Pons (tissue), 1 donor: ENCODE measurements at regions not wholly inside any gene's neighbourhood (a gene's known extent, or its start where the extent isn't known, plus 50 kb on each side); places are given as distances from the start of the nearest gene placed in this dataset.

ENCODE experiments used
- DNase-seq: peaks from one replicate; pipeline ENCODE4 v3.0.0-alpha.2; 2016; ENCODE audit warnings: low spot score

DNA sequence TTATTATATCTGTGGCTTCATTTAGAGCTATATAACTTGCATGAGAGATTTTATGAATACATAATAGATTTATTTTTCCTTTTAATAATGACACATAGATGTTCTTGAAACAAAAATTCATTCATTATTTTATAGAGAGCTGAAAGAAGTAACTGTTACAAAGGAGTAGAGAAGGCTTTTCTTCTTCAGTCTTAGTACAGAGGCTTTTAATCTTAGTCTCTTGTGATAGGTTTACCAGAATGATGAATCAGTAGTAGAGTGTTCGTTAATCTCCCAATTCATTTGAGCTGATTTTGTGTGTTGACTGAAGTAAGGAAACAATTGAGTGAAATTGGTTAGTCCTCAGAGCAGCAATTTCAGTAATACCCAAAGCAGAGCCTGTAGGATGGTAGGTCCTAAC lies 1284.1 kb upstream of the ACO1 start:
- no peak for DNase-seq

GRCh38 chr9:31103836-31104235 lies 1280.6 kb upstream of the ACO1 start:
- no peak for DNase-seq

DNA sequence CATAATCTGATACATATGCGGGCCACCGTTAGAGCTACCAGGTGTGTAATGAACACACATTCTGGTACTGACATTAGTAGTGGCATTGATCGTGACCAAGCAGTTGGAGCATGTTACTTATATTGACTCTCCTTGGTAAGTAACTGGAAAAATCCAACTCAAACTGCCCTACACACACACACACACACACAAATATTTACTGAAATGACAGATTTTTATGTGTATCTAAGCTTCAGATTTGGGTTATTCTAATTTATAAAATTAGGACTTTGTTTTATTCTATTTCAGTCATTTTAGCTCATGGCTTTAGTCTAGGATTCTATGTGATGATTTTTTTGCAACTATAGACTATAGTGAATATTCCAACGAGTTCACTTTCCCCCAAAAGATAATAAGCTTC lies 1280.2 kb upstream of the ACO1 start:
- no peak for DNase-seq

- no peak for DNase-seq
These were observed 1272.0 kb upstream of the ACO1 start for GRCh38 chr9:31112491-31112890.

DNA sequence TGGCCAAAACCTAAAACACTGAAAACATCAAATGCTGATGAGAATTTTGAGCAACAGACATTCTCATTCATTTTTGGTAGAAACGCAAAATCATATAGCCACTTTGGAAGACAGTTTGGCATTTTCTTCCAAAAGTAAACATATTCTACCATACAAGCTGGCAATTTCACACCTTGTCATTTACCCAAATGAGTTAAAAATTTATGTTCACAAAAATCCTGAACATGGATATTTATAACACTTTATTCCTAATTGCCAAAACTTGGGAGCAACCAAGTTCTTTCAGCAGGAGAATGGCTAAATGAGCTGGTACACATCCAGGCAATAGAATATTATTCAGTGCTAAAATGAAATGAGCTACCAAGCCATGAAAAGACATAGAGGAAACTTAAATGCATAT lies 1270.1 kb upstream of the ACO1 start:
- DNase-seq: no peak

- DNase-seq: peak; percentile 31
These were observed 1264.5 kb upstream of the ACO1 start for GRCh38 chr9:31119890-31120454.

DNA sequence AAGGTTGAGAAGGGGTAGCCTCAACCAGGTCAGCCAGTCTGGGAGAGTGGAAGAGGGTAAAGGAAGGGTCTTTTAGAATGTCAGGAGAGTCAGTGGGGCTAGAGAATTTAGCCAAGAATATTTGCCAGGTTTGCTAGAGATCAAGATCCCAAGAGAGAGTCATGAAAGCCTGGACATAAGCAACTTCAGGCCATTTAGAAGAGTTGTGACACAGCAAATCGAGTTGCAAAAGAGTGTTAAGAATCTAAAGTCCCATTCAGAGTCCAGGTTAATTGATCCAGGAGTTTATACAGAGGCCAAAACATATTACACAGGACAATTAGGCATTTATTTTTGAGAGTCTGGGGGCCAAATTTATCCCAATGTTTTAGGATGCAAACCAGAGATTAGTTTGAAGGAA lies 1260.1 kb upstream of the ACO1 start:
- DNase-seq: no peak

GRCh38 chr9:31135567-31135966 lies 1248.9 kb upstream of the ACO1 start:
- no peak for DNase-seq

GRCh38 chr9:31136524-31136923 lies 1247.9 kb upstream of the ACO1 start:
- no peak for DNase-seq

GRCh38 chr9:31137176-31138160 lies 1247.0 kb upstream of the ACO1 start:
- no peak for DNase-seq

DNA sequence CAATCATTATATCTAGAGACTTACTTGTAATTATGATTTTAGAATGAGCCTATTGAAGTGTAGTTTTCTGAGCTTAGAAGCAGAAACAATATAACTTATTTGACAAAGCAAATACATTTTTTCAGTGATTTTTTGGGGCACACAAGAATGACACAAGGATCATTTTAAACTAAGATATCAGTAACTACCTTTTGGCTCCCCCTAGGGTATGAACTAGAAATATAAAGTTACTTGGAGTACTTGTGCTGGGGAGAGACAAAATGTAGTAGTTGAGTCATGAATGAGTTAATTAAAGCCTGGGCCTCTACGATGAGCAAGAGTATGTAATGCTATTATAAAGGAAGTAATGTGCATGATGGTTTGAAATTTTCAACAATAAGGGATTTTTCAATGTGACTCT lies 1244.1 kb upstream of the ACO1 start:
- peak; percentile 35 for DNase-seq

DNA sequence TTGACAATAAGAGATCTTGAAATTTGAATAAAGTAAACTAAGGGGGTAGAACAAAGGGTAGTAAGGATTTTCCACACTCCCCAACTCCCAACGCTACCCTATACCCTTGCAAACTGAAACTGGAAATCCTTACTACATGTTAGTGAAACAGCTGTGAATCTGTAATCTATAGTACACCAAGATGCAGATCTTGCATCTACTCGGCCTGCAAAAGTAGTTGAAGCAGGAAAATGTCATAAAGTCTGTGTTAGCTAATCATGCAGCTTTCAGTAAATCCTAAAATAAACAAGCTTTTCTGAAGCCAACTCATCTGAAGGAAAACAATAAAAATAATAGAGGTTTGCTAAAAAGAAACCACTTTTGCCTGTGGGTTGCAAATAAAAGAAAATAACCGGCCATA lies 1242.0 kb upstream of the ACO1 start:
- DNase-seq: no peak

- no peak for DNase-seq
These were observed 1239.8 kb upstream of the ACO1 start for GRCh38 chr9:31144614-31145013.

DNA sequence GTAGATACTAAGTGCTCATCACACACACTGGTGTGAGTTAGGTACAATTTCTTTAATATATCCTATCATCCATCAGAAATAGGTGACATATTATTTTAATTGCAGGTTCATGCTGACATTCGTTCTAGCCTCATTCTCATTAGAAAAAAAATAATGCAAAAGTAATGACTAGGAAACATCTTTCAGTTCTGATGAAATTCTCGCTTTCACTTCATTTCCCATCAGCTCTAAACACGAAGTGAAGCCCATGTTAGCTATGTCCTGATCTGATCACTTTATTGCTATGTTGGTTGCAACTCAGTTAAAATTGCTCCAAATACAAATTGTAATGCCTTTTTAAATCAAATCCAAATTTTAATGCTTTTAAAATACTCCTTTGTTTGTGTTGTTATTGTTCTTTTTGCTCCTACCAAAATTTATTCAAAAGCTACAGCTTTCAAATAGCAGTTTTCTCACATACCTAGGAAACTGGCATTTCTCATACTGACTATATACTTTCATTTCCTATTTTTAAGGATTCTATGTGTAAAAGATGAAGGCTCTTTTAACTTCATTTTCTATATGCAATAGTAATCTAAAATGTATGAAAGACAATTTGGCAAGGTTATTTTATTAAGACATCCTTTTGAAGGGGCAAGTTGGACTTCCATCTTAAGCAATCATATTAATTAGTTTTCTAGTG lies 1237.8 kb upstream of the ACO1 start:
- no peak for DNase-seq

DNA sequence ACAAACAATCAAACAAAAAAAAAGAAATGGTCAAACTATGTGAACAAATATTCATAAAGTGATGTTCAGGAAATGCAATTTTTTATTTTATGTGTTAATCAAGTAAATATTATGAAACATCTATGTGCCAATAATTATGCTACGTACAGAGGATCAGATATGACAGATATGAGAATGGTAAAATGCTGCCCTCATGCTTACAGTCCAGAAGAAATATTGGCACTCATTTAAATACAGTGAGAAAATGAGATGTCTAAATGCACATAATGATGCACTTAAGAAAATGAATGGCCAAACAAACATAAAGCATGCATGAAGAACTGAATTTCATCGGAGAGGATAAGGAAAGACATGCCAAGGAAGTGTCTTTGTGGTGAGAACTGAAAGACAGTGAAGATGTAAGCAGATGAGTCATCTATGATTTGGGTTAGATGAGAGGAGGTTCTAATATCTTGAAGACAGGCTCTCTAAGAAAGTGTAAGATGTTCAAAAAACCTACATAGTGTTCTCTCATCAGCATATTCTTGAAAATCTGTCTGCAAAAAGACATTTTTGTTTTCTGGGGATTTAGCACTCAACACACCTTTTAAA lies 1231.1 kb upstream of the ACO1 start:
- DNase-seq: no peak

- no peak for DNase-seq
These were observed 1217.9 kb upstream of the ACO1 start for GRCh38 chr9:31166516-31166915.

DNA sequence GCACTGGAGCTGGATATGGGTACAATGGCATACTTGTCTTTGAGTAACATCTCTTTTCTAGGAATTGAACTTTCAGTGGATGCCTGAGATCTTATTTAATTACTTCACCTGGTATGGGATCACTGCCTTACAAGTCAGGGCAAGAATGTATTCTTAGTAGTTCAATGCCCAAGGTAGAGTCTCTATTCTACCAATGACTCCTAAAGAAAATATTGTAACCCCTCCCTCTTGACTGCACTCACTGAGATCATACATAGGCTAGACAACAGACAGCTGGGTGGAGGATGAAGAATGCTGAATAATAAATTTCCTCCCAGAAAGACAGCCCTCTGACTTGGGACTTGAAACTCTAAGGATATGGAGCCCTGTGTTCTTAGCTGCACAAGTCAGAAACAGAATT lies 1216.3 kb upstream of the ACO1 start:
- no peak for DNase-seq

- DNase-seq: no peak
These were observed 1209.8 kb upstream of the ACO1 start for GRCh38 chr9:31174681-31175080.

DNA sequence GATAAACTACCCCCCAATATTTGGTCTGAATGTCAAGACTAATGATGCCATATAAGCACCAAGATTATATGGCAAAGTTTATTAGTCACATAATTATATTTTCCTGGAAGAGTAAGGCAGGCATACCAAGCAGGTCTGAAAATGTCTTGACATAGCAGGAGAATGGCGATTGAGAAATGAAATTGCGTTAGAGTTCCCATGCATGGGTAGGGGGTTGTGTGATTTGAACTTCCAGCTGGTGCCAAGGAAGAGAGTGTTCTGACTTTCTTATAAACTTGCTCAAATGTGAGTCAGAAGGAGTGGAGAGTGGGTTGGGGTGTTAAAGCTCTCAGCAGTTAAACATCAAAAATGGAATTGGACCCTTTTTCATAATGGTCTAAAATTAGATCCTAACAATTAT lies 1200.6 kb upstream of the ACO1 start:
- DNase-seq: no peak

DNA sequence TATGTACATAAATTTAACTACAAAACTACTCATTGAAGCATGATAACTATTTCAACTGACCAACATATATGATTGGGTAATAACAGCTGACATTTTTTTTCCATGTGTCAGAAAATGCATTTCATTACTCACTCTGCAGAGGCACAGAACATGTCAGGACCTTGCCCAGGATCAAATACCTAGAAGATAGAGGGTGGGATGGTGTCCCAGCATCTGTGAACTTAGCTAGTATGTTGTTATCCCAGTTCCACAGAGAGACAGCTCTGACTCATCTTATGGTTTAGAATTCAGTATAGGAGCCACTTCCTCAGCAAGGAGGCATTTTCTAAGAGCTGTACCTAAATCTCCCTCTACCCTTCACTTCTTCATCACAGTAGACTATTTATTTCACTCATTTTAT lies 1198.6 kb upstream of the ACO1 start:
- no peak for DNase-seq

DNA sequence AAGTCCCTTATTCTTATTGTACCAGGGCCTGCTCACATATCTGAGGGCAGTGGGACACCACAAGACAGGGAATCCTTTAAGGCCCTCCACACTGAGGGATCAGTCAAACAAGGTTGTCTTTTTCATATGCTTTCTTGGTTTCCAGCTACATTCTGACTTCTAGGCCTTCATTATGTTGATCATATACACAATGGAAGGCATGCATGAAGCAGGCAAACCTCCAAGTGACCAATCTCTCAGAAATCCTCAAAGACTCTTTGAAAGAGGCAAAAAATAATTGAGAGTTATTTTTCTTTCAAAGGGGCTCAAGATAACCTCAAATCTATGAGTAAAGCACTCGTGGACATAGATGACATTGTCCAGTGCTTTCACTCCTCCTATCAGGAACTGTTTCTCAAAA lies 1195.9 kb upstream of the ACO1 start:
- no peak for DNase-seq

- DNase-seq: no peak
These were observed 1173.4 kb upstream of the ACO1 start for GRCh38 chr9:31210978-31211570.
